ENCODE measurements at regions not wholly inside any gene's neighbourhood (a gene's known extent, or its start where the extent isn't known, plus 50 kb on each side); places are given as distances from the start of the nearest gene placed in this dataset.

DNA sequence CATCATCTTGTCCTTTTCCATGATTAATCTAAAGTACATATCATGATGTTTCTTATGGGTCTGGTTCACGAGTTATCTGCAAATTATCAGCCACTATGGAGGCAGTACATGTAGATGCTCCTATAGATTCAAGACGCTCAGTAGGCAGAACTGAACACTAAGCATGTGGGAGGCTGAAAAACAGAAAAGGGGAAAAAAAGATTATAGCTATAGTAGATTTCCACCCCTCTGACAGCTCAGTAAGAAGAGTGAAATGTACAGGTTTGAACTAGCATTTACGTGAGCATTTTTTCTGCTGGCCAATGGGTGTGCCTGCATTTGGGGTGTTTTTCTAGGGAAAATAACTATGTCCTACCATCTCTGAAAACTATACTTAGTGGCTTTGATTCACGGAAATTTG lies 308.9 kb downstream of the ZEB2 start:
- TF ChIP-seq POLR2AphosphoS5 (IDR thresholded peaks at IDR 0.05) (no peak), POLR2A (IDR thresholded peaks at IDR 0.05) (no peak)
- TF ChIP-seq, protein P1, sequence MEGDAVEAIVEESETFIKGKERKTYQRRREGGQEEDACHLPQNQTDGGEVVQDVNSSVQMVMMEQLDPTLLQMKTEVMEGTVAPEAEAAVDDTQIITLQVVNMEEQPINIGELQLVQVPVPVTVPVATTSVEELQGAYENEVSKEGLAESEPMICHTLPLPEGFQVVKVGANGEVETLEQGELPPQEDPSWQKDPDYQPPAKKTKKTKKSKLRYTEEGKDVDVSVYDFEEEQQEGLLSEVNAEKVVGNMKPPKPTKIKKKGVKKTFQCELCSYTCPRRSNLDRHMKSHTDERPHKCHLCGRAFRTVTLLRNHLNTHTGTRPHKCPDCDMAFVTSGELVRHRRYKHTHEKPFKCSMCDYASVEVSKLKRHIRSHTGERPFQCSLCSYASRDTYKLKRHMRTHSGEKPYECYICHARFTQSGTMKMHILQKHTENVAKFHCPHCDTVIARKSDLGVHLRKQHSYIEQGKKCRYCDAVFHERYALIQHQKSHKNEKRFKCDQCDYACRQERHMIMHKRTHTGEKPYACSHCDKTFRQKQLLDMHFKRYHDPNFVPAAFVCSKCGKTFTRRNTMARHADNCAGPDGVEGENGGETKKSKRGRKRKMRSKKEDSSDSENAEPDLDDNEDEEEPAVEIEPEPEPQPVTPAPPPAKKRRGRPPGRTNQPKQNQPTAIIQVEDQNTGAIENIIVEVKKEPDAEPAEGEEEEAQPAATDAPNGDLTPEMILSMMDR (IDR thresholded peaks at IDR 0.05 in 8 of 11, conservative IDR thresholded peaks at IDR 0.05 in 3 of 11), result no peak
- 88 to 96% (median 94%) methylated on average over 4 of the region's 4 CpGs for WGBS, 5 donors
- intact Hi-C loops (cut with DNase I; ENCODE audit: low total_unique reads), result no loop called here

DNA sequence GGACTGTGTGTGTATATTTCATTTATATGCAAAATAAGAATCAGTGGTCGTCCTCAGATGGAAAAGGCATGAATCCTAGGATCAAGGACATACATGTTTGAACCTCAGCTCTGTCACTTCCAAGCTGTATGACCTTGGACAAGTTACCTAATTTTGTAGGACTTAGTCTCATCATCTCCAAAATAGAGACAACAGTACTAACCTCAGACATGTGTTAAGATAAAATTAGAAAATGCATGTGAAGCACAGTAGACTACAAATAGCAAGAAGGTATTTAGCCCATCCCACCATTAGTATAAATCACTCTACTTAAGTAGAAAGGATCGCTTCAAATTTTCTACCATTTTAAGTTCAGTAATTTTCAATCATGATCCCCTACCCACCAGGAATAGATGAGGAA lies 309.8 kb downstream of the ZEB2 start:
- no peaks in the 10 kb centered on the region for H3K27me3 ChIP-seq (replicated peaks in 1 of 7)
- no peak overlapping the region for H3K27ac ChIP-seq
- no peak for DNase-seq
- TF ChIP-seq POLR2AphosphoS5 (IDR thresholded peaks at IDR 0.05), result no peak
- TF ChIP-seq, protein P1 (IDR thresholded peaks at IDR 0.05 in 8 of 11, conservative IDR thresholded peaks at IDR 0.05 in 3 of 11), result no peak
- no peak overlapping the region for H3K4me3 ChIP-seq
- 94 to 99% (median 97%) methylated on average over 2 of the region's 2 CpGs for whole genome bisulfite sequencing, 5 donors
- H3K36me3 ChIP-seq, result peaks cover 0 to 39% (median 8%) of the 10 kb centered on the region in 6 donors
- intact Hi-C loops (cut with DNase I; ENCODE audit: low total_unique reads), result no loop called here
- H3K9me3 ChIP-seq, result no peaks in the 10 kb centered on the region
- peaks cover 0 to 18% (median 0%) of the 10 kb centered on the region in 6 donors for H3K4me1 ChIP-seq

More for the DNA sequence above, 308.9 kb downstream of the ZEB2 start:
- Histone ChIP-seq H3K27ac (no peak overlapping the region), H3K36me3 (peaks cover 0 to 39% (median 8%) of the 10 kb centered on the region in 6 donors), H3K4me3 (no peak overlapping the region), H3K9me3 (no peaks in the 10 kb centered on the region), H3K4me1 (peaks cover 0 to 27% (median 7%) of the 10 kb centered on the region in 6 donors), H3K27me3 (replicated peaks in 1 of 7) (no peaks in the 10 kb centered on the region)
- no peak for DNase-seq

DNA sequence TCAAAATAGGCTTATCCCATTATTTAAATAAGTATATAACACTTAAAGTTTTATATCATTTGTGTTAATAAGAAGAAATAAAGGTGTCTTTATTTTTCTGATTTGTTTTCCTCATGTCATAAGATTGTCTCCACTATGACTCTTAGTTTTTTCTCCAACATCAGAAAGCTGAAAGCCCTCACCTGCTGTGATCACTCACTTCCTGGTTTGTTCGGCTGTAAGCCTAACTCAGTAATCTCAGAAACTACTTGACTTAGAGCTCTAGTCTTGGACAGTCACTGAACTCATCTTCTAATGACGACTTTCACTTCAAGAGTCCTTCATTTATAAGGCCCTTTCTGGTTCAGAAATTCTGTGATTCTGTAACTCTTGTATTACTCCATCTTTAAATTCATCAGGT lies 311.0 kb downstream of the ZEB2 start:
- intact Hi-C loops (cut with DNase I; ENCODE audit: low total_unique reads), result no loop called here
- no peak for TF ChIP-seq POLR2AphosphoS5 (IDR thresholded peaks at IDR 0.05)
- no peak for TF ChIP-seq POLR2A (IDR thresholded peaks at IDR 0.05)
- TF ChIP-seq, protein P1 (IDR thresholded peaks at IDR 0.05 in 8 of 11, conservative IDR thresholded peaks at IDR 0.05 in 3 of 11), result no peak
- WGBS, 5 donors, result 85 to 94% (median 89%) methylated on average over 2 of the region's 2 CpGs
- Histone ChIP-seq H3K4me3 (no peak overlapping the region), H3K4me1 (peaks cover 0 to 17% (median 0%) of the 10 kb centered on the region in 6 donors), H3K36me3 (peaks cover 0 to 39% (median 8%) of the 10 kb centered on the region in 6 donors), H3K27ac (no peak overlapping the region), H3K9me3 (peaks cover 0 to 5% (median 2%) of the 10 kb centered on the region in 8 donors), H3K27me3 (replicated peaks in 1 of 7) (no peaks in the 10 kb centered on the region)
- no peak for DNase-seq

DNA sequence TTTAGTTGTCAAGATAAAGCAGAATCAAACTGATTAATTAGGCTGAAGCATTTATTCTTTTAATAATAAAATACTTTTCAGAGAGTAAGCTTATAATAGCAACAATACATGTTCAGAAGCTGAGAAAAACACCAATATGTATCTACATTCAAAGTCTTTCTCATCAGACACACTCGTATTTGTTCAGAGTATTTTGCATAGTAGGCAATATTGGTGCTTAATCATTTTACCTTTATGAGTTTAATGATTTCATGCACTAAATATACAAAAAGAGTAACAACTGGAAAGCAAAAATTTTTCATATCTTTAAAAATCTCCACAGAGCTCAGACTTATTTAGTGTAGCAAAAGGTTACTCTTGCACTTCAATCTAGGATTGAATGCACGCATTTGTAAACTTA lies 313.9 kb downstream of the ZEB2 start:
- no peak overlapping the region for H3K4me3 ChIP-seq
- DNase-seq, result no peak
- H3K27me3 ChIP-seq (replicated peaks in 1 of 7), result no peaks in the 10 kb centered on the region
- TF ChIP-seq POLR2AphosphoS5 (IDR thresholded peaks at IDR 0.05), result no peak
- TF ChIP-seq, protein P1 (IDR thresholded peaks at IDR 0.05 in 8 of 11, conservative IDR thresholded peaks at IDR 0.05 in 3 of 11), result no peak
- H3K9me3 ChIP-seq, result peaks cover 0 to 5% (median 2%) of the 10 kb centered on the region in 8 donors
- H3K27ac ChIP-seq, result no peak overlapping the region
- intact Hi-C loops (cut with DNase I; ENCODE audit: low total_unique reads), result no loop called here
- 94 to 97% (median 97%) methylated on average over 2 of the region's 2 CpGs for WGBS, 5 donors
- no peaks in the 10 kb centered on the region for H3K4me1 ChIP-seq
- peaks cover 0 to 35% (median 8%) of the 10 kb centered on the region in 6 donors for H3K36me3 ChIP-seq

Data from spleen (tissue), 11 donors.